T1000 (cell line): ENCODE measurements at regions not wholly inside any gene's neighbourhood (a gene's known extent, or its start where the extent isn't known, plus 50 kb on each side); places are given as distances from the start of the nearest gene placed in this dataset.

Experiments
- DNase-seq: peaks from one replicate; lab custom pipeline; 2025; ENCODE audit warnings: mixed read lengths; lab: John Stamatoyannopoulos, UW

DNA sequence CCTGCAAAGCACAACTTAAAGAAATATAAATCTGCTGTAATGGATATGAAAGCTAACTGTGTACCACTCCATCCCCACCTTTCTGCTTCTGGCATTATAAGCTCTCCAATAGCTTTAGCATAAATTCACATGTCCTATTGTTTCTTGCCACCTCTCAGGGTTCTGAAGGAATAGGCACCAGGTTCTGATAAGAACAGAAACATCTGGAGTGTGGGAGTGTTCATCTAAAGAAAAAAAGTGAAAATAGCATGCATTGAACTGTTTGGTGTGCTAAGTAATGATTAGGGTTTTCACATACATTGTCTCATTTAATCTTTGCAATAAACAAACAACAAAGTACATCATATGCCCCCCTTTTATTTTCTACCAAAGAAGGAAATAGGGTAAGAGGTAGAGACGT, 72.3 kb downstream of the FAM76B start:
- no peak for DNase-seq

DNA sequence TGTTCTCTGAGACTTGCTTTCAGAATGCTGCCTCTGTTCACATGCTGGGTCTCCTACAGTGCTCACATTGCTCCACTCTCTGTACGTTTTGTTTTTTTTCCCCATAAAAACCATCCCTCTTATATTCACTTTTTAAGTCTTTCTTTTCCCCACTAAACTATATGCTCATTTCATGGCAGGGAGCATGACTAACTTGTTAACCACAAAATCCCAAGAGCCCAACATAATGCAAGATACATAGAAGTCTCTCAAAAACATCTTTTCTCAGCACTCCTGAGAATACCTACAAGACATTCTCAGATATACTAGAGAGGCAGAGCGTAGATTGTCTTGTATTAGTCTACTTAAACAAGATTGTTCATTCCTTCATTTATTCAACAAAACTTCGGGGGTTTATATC, 73.3 kb downstream of the FAM76B start:
- no peak for DNase-seq

DNA sequence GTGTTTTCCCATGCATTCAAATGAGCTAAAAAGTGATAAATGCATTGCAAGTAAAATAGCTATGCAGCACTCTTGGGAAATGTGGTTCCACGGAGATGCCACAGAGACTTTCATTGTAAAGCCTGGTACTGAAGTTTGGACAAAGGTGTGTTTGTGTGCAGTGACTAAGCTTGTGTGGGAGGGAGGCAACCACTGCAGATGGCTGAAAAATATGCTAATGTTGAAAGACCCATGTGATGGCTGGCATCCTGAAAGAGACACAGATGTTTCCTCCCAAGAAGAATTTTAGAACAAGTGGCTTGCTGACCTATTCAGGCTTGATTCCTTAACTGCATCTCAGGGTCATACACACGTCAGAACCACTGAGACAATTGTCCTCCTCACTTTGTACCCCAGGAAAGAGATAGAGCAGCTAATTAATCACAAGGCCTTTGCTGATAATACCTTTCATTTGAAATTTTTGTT, 73.8 kb downstream of the FAM76B start:
- no peak for DNase-seq

DNA sequence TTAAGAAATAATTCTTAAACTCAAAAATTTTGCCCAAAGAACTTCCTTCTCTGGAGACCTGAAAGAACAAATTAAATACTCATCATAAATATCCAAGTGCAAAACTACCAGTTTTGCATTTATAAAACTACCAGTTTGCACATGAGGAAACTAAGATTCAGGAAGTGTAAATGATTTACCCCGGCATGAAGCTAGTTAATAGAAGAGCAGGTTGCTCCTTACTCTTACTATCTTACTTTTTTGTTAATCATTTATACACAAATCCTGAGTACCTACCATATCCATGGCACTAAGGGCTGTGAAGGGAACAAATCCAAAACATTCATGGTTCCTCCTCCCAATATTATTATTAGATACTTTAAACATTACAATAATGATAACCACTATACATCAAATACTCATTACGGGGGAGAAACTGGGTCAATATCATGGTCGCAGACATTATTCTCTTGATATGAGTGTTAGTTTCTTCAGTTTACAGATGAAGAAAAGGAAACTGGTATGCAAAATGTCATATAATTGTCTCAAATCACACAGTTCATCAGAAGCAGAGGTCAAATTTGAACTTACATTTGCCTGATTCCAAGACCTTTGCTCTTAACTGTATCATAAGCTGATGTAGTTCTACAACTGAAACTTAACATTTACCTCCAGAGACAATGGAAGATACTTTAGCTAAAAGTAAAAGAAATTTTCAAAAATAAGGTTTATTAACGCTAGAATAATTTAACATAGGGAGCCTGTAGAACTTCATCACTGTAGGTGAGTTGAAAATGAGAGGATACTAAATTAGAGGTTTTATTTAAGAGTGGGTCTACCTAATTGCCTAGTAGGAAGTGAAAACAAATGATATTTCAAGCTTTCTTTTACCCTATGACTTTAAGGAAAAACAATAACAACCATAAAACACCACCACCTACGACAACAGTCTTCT, 74.5 kb downstream of the FAM76B start:
- no peak for DNase-seq

DNA sequence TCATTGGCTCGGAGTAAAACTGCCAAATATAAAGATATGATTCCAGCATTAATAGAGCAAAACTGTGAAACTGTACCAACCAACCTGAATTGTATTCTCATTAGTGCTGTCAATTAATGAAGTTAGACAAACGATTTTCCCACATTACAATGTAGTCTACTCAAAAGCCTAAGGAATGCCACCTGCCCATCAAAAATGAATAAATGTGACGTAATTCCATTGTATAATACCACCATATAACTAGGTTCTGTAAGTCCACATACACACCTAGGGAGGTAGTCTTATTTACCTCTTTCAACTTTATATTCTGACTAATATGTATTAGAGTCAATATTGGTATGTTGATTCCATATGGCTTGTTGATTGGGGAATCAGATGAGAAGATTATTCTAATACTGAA, 76.2 kb downstream of the FAM76B start:
- no peak for DNase-seq

DNA sequence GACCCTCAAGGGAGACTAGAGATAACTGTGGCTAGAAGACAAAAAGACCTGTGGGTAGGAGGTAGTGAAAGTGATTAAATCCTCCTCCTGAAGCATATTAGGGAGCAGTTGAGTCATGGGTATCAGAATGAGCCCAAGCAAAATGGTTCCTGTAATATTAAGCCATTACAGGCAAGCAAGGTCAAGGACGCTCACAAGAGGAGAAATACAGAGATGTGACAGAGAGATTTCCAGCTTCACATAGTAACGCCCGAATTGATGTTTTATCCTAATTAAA, 77.7 kb downstream of the FAM76B start:
- DNase-seq: no peak

DNA sequence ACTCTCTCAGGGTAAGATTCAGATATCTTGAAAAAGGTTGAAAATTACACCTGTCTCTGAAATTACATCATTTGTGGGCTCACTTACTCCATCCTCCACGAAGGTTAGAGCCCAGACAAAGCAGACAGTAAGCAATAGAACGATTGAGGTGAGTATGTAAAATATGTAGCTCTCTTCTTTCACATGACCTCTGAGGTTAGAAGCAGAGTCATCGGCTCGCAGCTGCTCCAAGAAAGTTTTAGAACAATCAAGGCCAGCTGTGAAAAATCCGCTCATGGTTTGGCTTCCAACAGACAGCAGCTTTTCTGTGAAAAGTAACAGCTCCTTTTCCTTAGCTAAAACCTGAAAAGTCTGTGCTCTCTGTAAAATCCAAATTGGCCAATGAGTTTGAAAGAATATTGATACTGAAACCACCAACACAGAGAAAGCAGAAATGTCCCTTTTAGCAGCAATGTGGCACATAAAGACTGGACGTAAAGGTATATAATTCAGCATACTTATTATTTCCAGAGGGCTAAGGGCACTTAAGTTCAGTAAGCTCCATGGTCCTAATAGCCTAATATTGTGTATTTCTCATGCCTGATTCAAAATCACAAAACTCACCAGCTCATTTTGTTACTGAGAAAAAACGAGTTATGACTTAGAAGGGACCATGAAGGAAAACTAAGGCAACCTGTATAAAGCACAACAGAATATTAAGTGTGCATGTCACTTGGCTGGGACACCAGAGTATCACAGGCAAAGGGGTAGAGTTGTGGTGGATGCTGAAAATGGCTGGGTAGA, 78.2 kb downstream of the FAM76B start:
- DNase-seq: no peak

DNA sequence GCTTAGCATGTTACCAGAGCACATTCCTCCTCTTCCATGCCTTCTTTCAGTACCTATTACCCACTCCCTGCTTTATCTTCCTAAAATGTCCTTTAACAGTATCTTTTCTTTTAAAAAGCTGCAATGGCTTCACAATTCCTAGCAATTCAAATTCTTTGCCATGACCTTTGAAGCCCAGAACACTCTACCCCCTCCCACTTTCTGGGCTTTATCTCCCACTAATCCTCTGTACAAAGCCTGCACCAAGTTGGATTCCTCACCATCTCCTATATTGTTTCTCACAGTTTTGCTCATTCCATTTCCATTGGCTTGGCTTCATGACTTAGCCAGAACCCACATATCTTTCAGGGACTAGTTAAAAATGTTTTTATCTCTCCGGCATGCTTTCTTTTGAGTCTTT, 80.9 kb downstream of the FAM76B start:
- DNase-seq: no peak

DNA sequence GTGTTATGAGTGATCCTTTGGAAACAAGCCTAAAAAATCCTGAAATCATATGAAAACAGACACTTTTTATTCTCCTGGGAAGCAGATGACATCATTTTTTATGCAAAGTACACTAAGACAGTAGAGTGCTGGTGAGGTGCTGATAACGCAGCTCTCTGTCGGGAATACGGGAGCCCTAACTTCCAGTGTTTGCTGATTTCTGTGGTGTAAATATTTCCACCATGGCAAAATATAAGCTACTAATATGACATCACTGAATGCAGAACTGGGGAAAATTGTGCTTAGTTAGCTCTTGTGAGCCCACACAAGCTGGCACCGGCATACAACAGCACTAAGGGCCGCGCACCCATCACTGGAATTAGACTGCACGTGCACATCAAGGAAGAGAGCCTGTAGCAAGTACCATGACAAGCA, 82.6 kb downstream of the FAM76B start:
- no peak for DNase-seq

DNA sequence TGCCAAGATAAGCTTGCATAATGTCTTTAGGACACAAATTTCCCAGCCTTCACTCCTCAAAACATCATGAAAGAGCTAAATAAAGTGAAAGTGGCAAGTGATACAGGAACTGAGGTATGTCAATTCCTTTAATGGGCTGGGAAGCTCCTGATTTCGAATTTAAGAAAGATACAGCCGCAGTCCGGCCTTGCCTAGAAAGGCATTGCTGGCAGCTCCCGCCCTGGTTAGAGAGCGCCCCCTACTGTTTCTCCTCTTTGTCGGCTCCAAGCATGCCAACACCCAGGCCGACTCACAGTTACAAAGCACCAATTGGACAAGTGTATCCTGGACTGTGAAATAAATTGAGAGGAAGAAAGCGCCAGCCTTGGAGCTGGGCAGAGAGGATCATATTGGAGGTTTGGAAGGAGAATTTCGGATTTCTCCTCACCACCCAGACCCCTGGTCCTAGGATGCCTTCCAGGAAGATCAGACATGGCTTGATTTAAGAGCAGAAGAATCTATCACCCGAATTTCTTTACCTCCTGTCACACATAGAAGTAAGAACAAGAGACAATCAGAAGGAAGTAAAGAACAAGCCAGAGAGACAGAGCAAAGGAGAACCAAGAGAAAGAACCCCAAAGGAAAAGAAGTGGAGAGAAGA, 84.0 kb downstream of the FAM76B start:
- no peak for DNase-seq

DNA sequence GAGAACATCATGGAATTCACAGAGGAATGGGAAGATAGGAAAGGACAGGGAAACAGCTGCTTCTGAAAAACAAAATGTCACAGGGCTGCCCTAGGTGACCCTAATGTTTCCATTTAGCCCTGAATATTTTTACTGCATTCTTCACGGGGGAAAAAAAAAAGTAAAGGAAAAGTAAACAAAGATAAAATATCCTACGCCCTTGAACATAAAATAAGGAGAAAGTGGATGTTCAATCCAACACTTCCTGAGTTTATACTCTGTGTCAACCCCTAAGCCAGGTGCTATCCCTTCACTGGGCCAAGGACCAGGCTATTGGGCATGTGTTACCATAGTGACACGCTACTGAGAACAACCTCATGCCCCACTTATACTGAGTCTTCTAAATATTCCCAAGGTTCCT, 84.7 kb downstream of the FAM76B start:
- no peak for DNase-seq

DNA sequence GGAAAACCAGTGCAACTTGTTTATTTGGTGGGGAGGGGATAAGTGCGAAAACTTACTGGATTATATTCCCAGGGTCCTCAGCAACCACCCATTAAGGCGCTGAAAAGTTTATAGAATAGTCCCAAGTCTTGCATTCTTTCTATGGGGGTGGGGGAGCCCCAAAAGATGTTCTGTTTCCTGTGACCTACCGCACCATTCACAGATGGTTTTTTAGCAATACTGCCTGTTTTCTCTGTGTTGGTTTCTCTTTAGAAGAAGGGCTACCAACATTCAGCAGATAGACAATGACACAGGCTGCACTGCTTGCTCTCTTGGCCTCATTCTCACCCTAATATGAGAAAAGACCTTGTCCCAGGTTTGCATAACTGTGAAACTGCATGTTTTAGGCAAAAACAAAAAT, 86.5 kb downstream of the FAM76B start:
- DNase-seq: no peak

DNA sequence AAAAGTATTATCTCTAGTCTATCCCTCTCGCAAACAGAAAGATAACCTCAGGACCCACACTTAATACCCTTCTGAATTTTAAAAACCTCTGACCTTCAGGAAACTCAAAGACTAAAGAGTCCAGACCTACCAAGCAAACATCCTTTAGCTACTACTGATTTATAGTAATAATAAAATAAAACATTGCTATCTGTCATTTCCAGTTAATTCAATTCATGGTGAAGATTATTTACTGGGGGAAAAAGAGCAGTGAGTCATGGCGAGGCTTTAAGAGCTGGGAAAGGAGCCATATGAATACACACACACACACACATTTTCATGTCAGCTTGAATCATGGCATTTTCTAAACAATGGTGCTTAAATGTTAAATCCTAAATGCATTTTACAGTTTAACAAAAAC, 87.1 kb downstream of the FAM76B start:
- no peak for DNase-seq

DNA sequence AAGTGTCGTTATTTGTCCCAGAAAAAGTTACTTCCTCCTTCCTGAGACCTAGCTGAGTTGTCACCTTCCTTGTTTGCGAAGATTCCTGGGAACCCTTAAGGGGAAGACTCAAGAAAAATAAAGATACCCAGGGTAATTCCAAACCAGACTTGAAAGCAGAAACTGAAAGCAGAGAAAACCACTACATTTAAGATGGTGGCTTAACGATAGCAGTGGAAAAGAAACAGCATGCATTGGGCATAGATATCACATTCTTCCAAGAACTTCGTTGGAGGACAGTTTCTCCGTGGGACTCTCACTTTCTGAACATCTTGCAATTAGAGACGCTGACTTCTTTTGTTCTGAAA, 89.1 kb downstream of the FAM76B start:
- no peak for DNase-seq

DNA sequence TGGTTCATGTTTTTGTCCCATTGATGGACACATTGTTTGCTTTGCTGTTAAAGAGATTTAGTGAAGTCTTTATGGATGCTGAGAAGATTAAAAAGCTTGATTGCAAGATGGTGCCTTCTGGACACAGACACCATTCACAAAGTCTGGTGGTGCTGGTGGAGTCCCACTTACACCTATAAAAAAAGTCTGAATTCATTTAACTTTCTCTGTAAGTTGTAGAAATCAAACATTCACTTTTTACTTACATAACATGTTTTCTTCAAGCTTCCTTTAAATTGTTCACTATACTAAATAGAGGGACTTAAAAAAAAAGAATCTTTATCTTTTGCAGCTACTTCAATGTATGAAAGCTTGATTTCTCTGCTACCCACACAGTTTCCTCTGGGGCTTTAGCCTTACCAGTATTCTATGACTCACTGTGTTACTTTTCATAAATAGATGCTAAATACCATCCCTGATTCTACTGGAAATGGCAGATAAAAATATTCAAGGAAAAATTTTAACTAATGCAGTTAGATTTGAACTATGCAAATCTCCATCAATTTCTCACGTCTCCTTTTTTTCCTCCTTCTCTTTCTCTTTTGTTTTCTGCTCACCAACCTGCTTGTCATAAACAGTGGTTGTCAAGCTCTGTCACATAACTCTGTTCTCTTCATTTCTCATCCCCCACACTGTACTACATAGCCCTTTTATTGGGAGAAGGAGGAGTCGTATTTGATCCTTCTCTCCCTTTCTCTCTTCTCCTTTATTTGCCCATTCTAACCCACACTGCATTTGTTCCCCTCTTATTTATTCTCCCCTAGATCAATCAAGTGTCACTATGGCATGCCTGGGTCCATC, 89.7 kb downstream of the FAM76B start:
- DNase-seq: no peak

DNA sequence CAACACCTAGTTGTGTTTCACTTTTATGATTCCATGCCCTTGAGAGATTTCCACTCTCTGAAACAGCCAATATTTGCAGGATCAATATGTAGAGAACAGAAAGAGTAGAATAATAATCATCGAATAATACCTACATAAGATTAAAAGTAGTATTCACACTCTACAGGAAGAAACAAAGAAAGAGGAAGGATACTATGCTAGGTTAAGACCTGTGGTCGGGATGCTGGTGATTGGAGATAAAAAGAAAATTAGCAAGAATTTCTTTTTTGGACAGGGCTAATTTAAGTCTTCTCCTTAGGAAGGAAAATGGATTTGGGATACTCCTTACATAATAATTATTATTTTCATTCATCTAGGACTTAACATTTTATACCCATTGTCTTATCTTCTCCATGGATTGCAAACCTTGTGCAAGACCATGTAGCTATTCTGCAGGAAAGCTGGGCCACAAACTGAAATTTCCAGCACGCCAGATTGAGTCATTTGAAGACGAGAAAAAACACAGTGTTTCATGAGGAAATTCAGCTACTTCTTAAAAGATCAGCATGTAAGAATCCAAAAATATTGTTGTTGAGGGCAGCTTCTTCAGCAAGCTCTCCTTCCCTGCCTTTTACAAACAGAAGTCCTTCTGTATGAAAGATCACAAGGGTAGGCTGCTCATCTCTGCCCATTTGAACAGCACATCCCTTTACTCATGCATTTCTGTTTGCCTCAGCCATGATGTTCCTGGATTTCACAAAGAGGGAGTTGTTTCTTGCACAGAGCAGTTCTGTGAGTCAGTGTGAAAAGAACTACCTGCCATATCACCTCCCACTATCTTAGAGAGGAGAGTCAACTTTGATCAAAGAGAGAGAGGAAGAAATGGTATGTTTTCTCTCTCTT, 90.7 kb downstream of the FAM76B start:
- no peak for DNase-seq

DNA sequence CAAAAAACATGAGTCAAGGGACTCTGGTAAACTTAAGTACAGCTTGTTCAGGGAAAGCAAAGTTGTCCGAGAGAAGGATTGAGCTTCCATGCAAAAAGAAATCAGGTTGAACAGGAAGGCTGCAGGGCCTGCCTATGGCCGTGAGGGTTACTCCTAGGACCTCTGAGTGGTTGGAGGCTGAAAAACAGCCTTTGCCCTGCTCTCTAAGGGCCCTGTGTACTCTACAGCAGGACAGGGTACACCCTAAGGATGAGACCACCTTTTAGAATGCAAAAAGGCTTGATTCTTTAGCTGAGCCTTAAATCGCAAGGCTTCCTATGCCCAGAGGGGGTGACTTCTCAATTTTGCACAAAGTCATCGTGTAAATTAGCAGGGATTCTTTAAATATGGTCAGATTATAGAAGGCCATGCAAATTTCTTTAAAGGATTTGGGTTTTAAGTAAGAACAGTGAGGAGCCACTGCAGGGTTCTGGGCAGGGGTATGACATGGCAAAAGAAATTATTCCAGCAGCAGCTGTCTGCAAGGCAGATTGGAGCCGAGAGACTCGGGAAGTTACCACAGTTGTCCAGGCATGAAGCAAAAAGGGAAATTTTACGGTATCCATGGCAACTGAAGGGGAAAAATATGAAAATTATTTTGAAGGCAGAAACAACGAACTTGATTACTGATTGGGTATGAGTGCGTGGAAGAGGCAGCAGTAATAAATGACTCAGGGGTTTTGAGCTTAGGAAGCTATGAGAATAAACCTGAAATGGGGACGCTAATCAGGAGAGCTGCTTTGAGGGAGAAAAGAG, 91.8 kb downstream of the FAM76B start:
- DNase-seq: no peak

DNA sequence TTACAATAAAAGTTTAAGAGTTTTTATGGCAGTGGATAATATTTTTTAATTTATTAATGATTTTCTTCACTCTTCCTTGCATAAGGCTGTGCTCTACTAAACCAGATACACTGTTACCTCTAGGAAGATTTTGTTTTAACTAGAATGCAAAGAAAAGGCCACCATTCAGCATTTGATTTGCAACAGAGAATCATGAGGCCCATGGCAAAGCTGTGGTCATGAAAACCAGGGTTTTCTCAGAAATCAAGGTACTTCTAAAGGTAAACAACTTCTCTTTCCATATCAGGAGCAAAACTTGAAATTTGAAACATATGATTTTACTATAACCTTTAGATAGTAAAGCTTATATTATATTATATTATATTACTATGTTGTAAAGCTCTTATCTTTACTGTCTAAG, 94.4 kb downstream of the FAM76B start:
- no peak for DNase-seq

DNA sequence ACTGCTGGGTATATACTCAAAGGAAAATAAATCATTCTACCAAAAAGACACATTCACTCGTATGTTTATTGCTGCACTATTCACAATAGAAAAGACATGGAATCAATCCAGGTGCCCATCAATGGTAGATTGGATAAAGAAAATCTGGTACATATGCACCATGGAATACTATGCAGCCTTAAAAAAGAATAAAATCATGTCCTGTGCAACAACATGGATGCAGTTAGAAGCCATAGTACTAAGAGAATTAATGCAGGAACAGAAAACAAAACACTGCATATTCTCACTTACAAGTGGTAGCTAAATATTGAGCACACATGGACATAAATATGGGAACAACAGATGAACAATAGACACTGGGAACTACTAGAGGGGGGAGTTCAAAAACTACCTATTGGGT, 96.3 kb downstream of the FAM76B start:
- no peak for DNase-seq

DNA sequence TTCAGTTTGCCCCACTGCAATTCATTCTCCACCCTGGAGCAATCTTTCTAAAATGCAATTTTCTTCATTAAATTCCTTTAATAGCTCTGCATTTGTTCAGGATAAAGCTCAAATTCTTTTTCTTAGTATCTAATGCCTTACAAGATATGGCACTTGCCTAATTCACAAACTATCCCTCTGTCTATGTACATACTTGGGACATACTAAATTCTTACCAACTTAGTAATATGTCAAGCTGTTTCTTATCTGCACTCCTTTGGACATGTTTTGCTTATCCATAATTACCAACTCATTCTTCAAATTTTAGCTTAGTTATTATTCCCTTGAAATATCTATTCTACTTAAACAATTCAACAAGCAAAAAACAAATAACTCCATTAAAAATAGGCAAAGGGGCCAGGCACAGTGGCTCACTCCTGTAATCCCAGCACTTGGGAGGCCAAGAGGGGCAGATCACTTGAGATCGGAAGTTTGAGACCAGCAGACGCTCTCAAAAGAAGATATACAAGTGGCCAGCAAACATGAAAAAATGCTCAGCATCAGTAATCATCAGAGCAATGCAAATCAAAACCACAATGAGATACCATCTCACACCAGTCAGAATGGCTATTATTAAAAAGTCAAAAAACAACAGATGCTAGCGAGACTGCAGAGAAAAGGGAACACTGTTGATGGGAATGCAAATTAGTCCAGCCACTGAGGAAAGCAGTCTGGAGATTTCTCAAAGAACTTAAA, 96.9 kb downstream of the FAM76B start:
- DNase-seq: no peak
